Upper lobe of left lung (tissue), 6 donors: ENCODE measurements at regions not wholly inside any gene's neighbourhood (a gene's known extent, or its start where the extent isn't known, plus 50 kb on each side); places are given as distances from the start of the nearest gene placed in this dataset.

ENCODE experiments used
- ATAC-seq, 2 donors: fragments of 200-7000 bp; cut with Tn5 transposase; one replicate each; pipeline ENCODE4 v1.9.1; 2022; ENCODE audit warnings: mild to moderate bottlenecking in 2 of 2, moderate library complexity in 2 of 2; ENCODE audit not compliant: low FRiP score in 2 of 2
- DNase-seq, 2 donors: peaks; one replicate each; pipeline ENCODE4 v3.0.0-alpha.2; 2019 to 2020
- H3K27ac ChIP-seq, 4 donors: fragments of 200-600 bp; sonication (generic); one replicate each; pipeline ENCODE4 v1.5.1; 2016 to 2019
- H3K27me3 ChIP-seq, 4 donors: fragments of 200-600 bp; sonication (generic); one replicate each; pipeline ENCODE4 v1.5.1; 2017 to 2019
- H3K36me3 ChIP-seq, 4 donors: fragments of 200-600 bp; sonication (generic); one replicate each; pipeline ENCODE4 v1.5.1; 2016 to 2019
- H3K4me1 ChIP-seq, 4 donors: fragments of 200-600 bp; sonication (generic); one replicate each; pipeline ENCODE4 v1.5.1; 2018 to 2019
- H3K4me3 ChIP-seq, 4 donors: fragments of 200-600 bp; sonication (generic); one replicate each; pipeline ENCODE4 v1.5.1; 2017 to 2019; ENCODE audit warnings: mild to moderate bottlenecking in 2 of 4, moderate library complexity in 1 of 4
- H3K9me3 ChIP-seq, 4 donors: fragments of 200-600 bp; sonication (generic); one replicate each; pipeline ENCODE4 v1.5.1; 2018 to 2019
- CTCF ChIP-seq, 6 experiments: fragments of 450-650 bp in 4 of 6; fragments of 200-600 bp in 2 of 6; sonication (generic) in 2 of 6; IDR thresholded peaks; one replicate each; pipeline ENCODE4 v1.5.1; 2016 to 2019; ENCODE audit warnings: antibody characterized with exemption in 6 of 6
- EP300 ChIP-seq, 4 donors: sonication (generic); formaldehyde crosslinking; IDR thresholded peaks; one replicate each; pipeline ENCODE4 v1.5.1; 2017; ENCODE audit warnings: antibody characterized with exemption in 4 of 4, control low read depth in 2 of 4
- POLR2A ChIP-seq, 4 donors: fragments of 450-650 bp; IDR thresholded peaks; one replicate each; pipeline ENCODE4 v1.5.1; 2016 to 2017; ENCODE audit warnings: antibody characterized with exemption in 4 of 4, mild to moderate bottlenecking in 2 of 4
- POLR2AphosphoS5 ChIP-seq, 2 donors: sonication (generic); formaldehyde crosslinking; IDR thresholded peaks; one replicate each; pipeline ENCODE4 v1.5.1; 2017; ENCODE audit warnings: antibody characterized with exemption in 2 of 2
- WGBS, 2 donors: methylation state at CpG; one replicate each; pipeline ENCODE4 v1.1.5; 2017 to 2018; 5-methylcytosine and 5-hydroxymethylcytosine counted together
- donor health status: DM: no; HTN: no; CAD: no; lungs with moderate emphysema.
- donor health status: DM: no; HTN: yes; CAD: no; lungs with severe emphysema.

DNA sequence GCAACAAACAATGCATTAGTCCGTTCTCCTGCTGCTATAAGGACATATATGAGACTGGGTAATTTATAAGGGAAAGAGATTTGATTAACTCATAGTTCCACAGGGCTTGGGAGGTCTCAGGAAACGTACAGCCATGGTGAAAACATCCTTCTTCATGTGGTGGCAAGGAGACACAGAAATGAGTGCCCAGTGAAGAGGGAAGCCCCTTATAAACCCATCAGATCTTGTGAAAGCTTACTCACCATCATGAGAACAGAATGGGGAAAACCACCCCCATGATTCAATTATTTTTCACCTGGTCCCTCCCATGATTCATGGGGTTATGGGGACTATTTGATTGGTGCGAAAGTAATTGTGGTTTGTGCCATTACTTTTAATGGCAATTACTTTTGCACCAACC lies 655.8 kb upstream of the SEMA6A start:
- H3K27ac ChIP-seq, result no peak overlapping the region
- no peak for TF ChIP-seq EP300 (IDR thresholded peaks at IDR 0.05)
- TF ChIP-seq POLR2AphosphoS5 (IDR thresholded peaks at IDR 0.05), result no peak
- ATAC-seq (no peak), DNase-seq (no peak)
- H3K4me1 ChIP-seq, result no peaks in the 10 kb centered on the region
- H3K36me3 ChIP-seq, result no peaks in the 10 kb centered on the region
- no peaks in the 10 kb centered on the region for H3K9me3 ChIP-seq
- no peaks in the 10 kb centered on the region for H3K27me3 ChIP-seq
- WGBS, 2 donors, result 85 to 90% methylated on average over 3 of the region's 3 CpGs
- no peak overlapping the region for H3K4me3 ChIP-seq

GRCh38 chr5:117220730-117221129 lies 646.1 kb upstream of the SEMA6A start:
- Histone ChIP-seq H3K9me3 (no peaks in the 10 kb centered on the region), H3K4me1 (no peaks in the 10 kb centered on the region), H3K27ac (no peak overlapping the region), H3K27me3 (no peaks in the 10 kb centered on the region), H3K4me3 (no peak overlapping the region), H3K36me3 (no peaks in the 10 kb centered on the region)
- TF ChIP-seq CTCF (IDR thresholded peaks at IDR 0.05), result no peak
- no peak for TF ChIP-seq EP300 (IDR thresholded peaks at IDR 0.05)
- no peak for TF ChIP-seq POLR2AphosphoS5 (IDR thresholded peaks at IDR 0.05)
- TF ChIP-seq POLR2A (IDR thresholded peaks at IDR 0.05), result no peak
- DNase-seq (no peak), ATAC-seq (no peak)
- 0 to 50% methylated on average over 1 of the region's 1 CpG for WGBS, 2 donors

DNA sequence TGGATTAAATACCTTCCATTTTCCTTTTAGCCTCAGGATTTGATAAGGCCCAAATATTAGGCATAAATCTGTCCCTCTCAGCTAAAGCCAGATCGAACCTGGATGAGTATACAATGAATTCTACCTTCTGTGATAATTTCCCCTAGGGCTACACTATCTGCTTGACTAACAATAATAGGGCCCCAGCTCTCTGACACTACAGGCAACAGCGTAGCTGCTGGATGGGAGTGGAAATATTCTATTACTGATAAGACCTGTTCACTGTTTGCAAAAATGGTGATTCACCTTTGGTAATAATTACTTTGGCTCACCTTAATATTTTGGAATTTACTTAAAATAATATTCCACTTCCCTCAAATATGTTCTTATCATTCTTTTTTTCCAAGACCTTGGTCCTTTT lies 644.2 kb upstream of the SEMA6A start:
- Histone ChIP-seq H3K27ac (no peak overlapping the region), H3K4me3 (no peak overlapping the region), H3K36me3 (no peaks in the 10 kb centered on the region), H3K9me3 (no peaks in the 10 kb centered on the region), H3K4me1 (no peaks in the 10 kb centered on the region), H3K27me3 (no peaks in the 10 kb centered on the region)
- no peak for DNase-seq
- TF ChIP-seq POLR2AphosphoS5 (IDR thresholded peaks at IDR 0.05) (no peak), CTCF (IDR thresholded peaks at IDR 0.05) (no peak), POLR2A (IDR thresholded peaks at IDR 0.05) (no peak), EP300 (IDR thresholded peaks at IDR 0.05) (no peak)
- no peak for ATAC-seq
- WGBS, 2 donors, result 71 to 72% methylated on average over 2 of the region's 2 CpGs

GRCh38 chr5:117212866-117213265 lies 638.2 kb upstream of the SEMA6A start:
- DNase-seq, result no peak
- TF ChIP-seq CTCF (IDR thresholded peaks at IDR 0.05), result no peak
- no peak for TF ChIP-seq POLR2AphosphoS5 (IDR thresholded peaks at IDR 0.05)
- TF ChIP-seq POLR2A (IDR thresholded peaks at IDR 0.05), result no peak
- TF ChIP-seq EP300 (IDR thresholded peaks at IDR 0.05), result no peak
- H3K4me3 ChIP-seq, result no peak overlapping the region
- no peaks in the 10 kb centered on the region for H3K9me3 ChIP-seq
- no peaks in the 10 kb centered on the region for H3K27me3 ChIP-seq
- no peak overlapping the region for H3K27ac ChIP-seq
- H3K36me3 ChIP-seq, result no peaks in the 10 kb centered on the region
- ATAC-seq, result no peak
- WGBS, 2 donors, result 66 to 83% methylated on average over 1 of the region's 1 CpG
- H3K4me1 ChIP-seq, result no peaks in the 10 kb centered on the region

GRCh38 chr5:117210796-117211195 lies 636.2 kb upstream of the SEMA6A start:
- 85 to 97% methylated on average over 1 of the region's 1 CpG for WGBS, 2 donors

More at GRCh38 chr5:117210796-117211195, 636.2 kb upstream of the SEMA6A start:
- TF ChIP-seq POLR2AphosphoS5 (IDR thresholded peaks at IDR 0.05), result no peak
- TF ChIP-seq CTCF (IDR thresholded peaks at IDR 0.05), result no peak
- TF ChIP-seq POLR2A (IDR thresholded peaks at IDR 0.05), result no peak
- no peak for TF ChIP-seq EP300 (IDR thresholded peaks at IDR 0.05)
- Histone ChIP-seq H3K4me1 (no peaks in the 10 kb centered on the region), H3K9me3 (no peaks in the 10 kb centered on the region), H3K36me3 (no peaks in the 10 kb centered on the region), H3K27ac (no peak overlapping the region), H3K4me3 (no peak overlapping the region), H3K27me3 (no peaks in the 10 kb centered on the region)
- ATAC-seq (no peak), DNase-seq (no peak)
